Mesenchymal stem cell (in vitro differentiated cells and primary cell): ENCODE measurements at regions not wholly inside any gene's neighbourhood (a gene's known extent, or its start where the extent isn't known, plus 50 kb on each side); places are given as distances from the start of the nearest gene placed in this dataset.

Experiments used
- DNase-seq: peaks from one replicate; pipeline ENCODE4 v3.0.0-alpha.2; 2013
- H2AFZ ChIP-seq: one replicate; pipeline ENCODE4 v1.6.1; 2013; ENCODE audit warnings: low read depth, mild to moderate bottlenecking, control low read depth, inconsistent platforms, low read length, moderate library complexity
- H2AK5ac ChIP-seq: 2 replicates; pipeline ENCODE4 v1.6.1; 2013; ENCODE audit warnings: low read length, moderate library complexity, mild to moderate bottlenecking, inconsistent platforms; ENCODE audit not compliant: severe bottlenecking
- H2BK120ac ChIP-seq: one replicate; pipeline ENCODE4 v1.6.1; 2013; ENCODE audit warnings: low read depth, mild to moderate bottlenecking, inconsistent platforms, low read length, moderate library complexity
- H2BK12ac ChIP-seq, 2 experiments: one replicate each; pipeline ENCODE4 v1.6.1; 2013; ENCODE audit warnings: inconsistent platforms in 2 of 2, low read length in 2 of 2, mild to moderate bottlenecking in 2 of 2, moderate library complexity in 2 of 2, control low read depth in 1 of 2
- H2BK15ac ChIP-seq: one replicate; pipeline ENCODE4 v1.6.1; 2013; ENCODE audit warnings: mild to moderate bottlenecking, low read depth, inconsistent platforms; ENCODE audit not compliant: poor library complexity, severe bottlenecking
- H2BK5ac ChIP-seq: 2 replicates; pipeline ENCODE4 v1.6.1; 2013; ENCODE audit warnings: low read depth, mild to moderate bottlenecking, low read length, control low read depth, inconsistent platforms; ENCODE audit not compliant: poor library complexity, severe bottlenecking
- H3K14ac ChIP-seq, 2 experiments: one replicate each; pipeline ENCODE4 v1.6.1; 2013; ENCODE audit warnings: inconsistent platforms in 2 of 2, low read length in 2 of 2, control low read depth in 1 of 2, mild to moderate bottlenecking in 1 of 2, moderate library complexity in 1 of 2
- H3K18ac ChIP-seq, 2 experiments: one replicate each; pipeline ENCODE4 v1.6.1; 2013; ENCODE audit warnings: inconsistent platforms in 2 of 2, low read length in 2 of 2, control low read depth in 1 of 2, low read depth in 1 of 2, mild to moderate bottlenecking in 1 of 2
- H3K23ac ChIP-seq, 2 experiments: one replicate each; pipeline ENCODE4 v1.6.1; 2013; ENCODE audit warnings: inconsistent platforms in 2 of 2, low read length in 2 of 2, mild to moderate bottlenecking in 2 of 2, moderate library complexity in 2 of 2, control low read depth in 1 of 2
- H3K27ac ChIP-seq: 2 replicates; pipeline ENCODE4 v1.5.1; 2013; ENCODE audit warnings: mild to moderate bottlenecking, moderate library complexity, low read length, control low read depth, inconsistent platforms; ENCODE audit not compliant: poor library complexity, severe bottlenecking
- H3K27me3 ChIP-seq, 2 experiments: 2 replicates each; pipeline versions ENCODE4 v1.6.1 to v1.7.0; 2013; ENCODE audit warnings: low read length in 2 of 2, mild to moderate bottlenecking in 2 of 2, moderate library complexity in 2 of 2, control low read depth in 1 of 2, inconsistent platforms in 1 of 2; ENCODE audit not compliant: control insufficient read depth in 1 of 2, insufficient read depth in 1 of 2
- H3K36me3 ChIP-seq, 2 experiments: 2 replicates each; pipeline versions ENCODE4 v1.6.1 to v1.7.0; 2013; ENCODE audit warnings: low read length in 2 of 2, control low read depth in 1 of 2, inconsistent platforms in 1 of 2, low read depth in 1 of 2, mild to moderate bottlenecking in 1 of 2; ENCODE audit not compliant: insufficient read depth in 2 of 2, control insufficient read depth in 1 of 2
- H3K4ac ChIP-seq, 2 experiments: one replicate each; pipeline ENCODE4 v1.6.1; 2013; ENCODE audit warnings: inconsistent platforms in 2 of 2, low read length in 2 of 2, mild to moderate bottlenecking in 2 of 2, moderate library complexity in 2 of 2, control low read depth in 1 of 2, low read depth in 1 of 2
- H3K4me1 ChIP-seq: 2 replicates; pipeline ENCODE4 v1.6.1; 2013; ENCODE audit warnings: low read depth, low read length, control low read depth; ENCODE audit not compliant: control insufficient read depth, insufficient read depth
- H3K4me2 ChIP-seq: 2 replicates; pipeline ENCODE4 v1.6.1; 2013; ENCODE audit warnings: low read length, mild to moderate bottlenecking, inconsistent platforms; ENCODE audit not compliant: poor library complexity, severe bottlenecking
- H3K4me3 ChIP-seq, 2 experiments: 2 replicates each; pipeline versions ENCODE4 v1.5.1 to v1.7.0; 2013; ENCODE audit warnings: low read length in 2 of 2, mild to moderate bottlenecking in 2 of 2, control low read depth in 1 of 2, low read depth in 1 of 2; ENCODE audit not compliant: insufficient read depth in 1 of 2
- H3K79me1 ChIP-seq: replicated peaks from 2 replicates; pipeline ENCODE4 v1.6.1; 2013; ENCODE audit warnings: mild to moderate bottlenecking, control low read depth, low read length, inconsistent platforms; ENCODE audit not compliant: poor library complexity, severe bottlenecking
- H3K9ac ChIP-seq: 2 replicates; pipeline ENCODE4 v1.7.0; 2013; ENCODE audit warnings: mild to moderate bottlenecking, low read length, moderate library complexity
- H3K9me3 ChIP-seq: 2 replicates; pipeline ENCODE4 v1.7.0; 2013; ENCODE audit warnings: mild to moderate bottlenecking, low read length; ENCODE audit not compliant: control insufficient read depth
- H4K8ac ChIP-seq: one replicate; pipeline ENCODE4 v1.6.1; 2013; ENCODE audit warnings: inconsistent platforms, mild to moderate bottlenecking, low read length, moderate library complexity
- H4K91ac ChIP-seq: one replicate; pipeline ENCODE4 v1.6.1; 2013; ENCODE audit warnings: mild to moderate bottlenecking, low read length, inconsistent platforms
- WGBS: methylation state at CpG from one replicate; pipeline ENCODE4 v1.1.7; 2013; ENCODE audit warnings: mixed read lengths; 5-methylcytosine and 5-hydroxymethylcytosine counted together

GRCh38 chr13:57825066-57825465, 193.5 kb downstream of the PCDH17 start:
- no peak overlapping the region for H4K8ac ChIP-seq
- no peak overlapping the region for H3K4ac ChIP-seq
- H3K27ac ChIP-seq, result no peak overlapping the region
- no peak overlapping the region for H3K9ac ChIP-seq
- H3K23ac ChIP-seq, result no peak overlapping the region
- H3K36me3 ChIP-seq, result no peaks in the 10 kb centered on the region
- DNase-seq, result no peak
- no peak overlapping the region for H3K18ac ChIP-seq
- H3K79me1 ChIP-seq, result no peaks in the 10 kb centered on the region
- H2BK5ac ChIP-seq, result no peak overlapping the region
- peaks cover 14% of the 10 kb centered on the region for H3K9me3 ChIP-seq
- no peak overlapping the region for H3K4me2 ChIP-seq
- no peak overlapping the region for H2BK120ac ChIP-seq
- no peak overlapping the region for H2AFZ ChIP-seq
- no peaks in the 10 kb centered on the region for H3K4me1 ChIP-seq
- H2BK15ac ChIP-seq, result no peak overlapping the region
- no peak overlapping the region for H2AK5ac ChIP-seq
- no peak overlapping the region for H4K91ac ChIP-seq
- H2BK12ac ChIP-seq, result no peak overlapping the region
- no peaks in the 10 kb centered on the region for H3K27me3 ChIP-seq
- WGBS, result 100% methylated on average over 1 of the region's 2 CpGs
- H3K14ac ChIP-seq, result no peak overlapping the region
- H3K4me3 ChIP-seq, result no peak overlapping the region

GRCh38 chr13:57829496-57829895, 198.0 kb downstream of the PCDH17 start:
- no peak overlapping the region for H3K4ac ChIP-seq
- H2BK15ac ChIP-seq, result no peak overlapping the region
- H3K4me2 ChIP-seq, result no peak overlapping the region
- H3K36me3 ChIP-seq, result no peaks in the 10 kb centered on the region
- H3K9me3 ChIP-seq, result peaks cover 10% of the 10 kb centered on the region
- H3K4me1 ChIP-seq, result no peaks in the 10 kb centered on the region
- H3K9ac ChIP-seq, result no peak overlapping the region
- no peak overlapping the region for H3K18ac ChIP-seq
- no peak overlapping the region for H2BK5ac ChIP-seq
- H2BK120ac ChIP-seq, result no peak overlapping the region
- no peak for DNase-seq
- H3K79me1 ChIP-seq, result no peaks in the 10 kb centered on the region
- 95% methylated on average over 3 of the region's 3 CpGs for WGBS
- no peak overlapping the region for H2AK5ac ChIP-seq
- no peak overlapping the region for H4K8ac ChIP-seq
- no peak overlapping the region for H3K14ac ChIP-seq
- no peaks in the 10 kb centered on the region for H3K27me3 ChIP-seq
- H3K4me3 ChIP-seq, result no peak overlapping the region
- H3K23ac ChIP-seq, result no peak overlapping the region
- no peak overlapping the region for H3K27ac ChIP-seq
- H2BK12ac ChIP-seq, result no peak overlapping the region
- no peak overlapping the region for H4K91ac ChIP-seq
- no peak overlapping the region for H2AFZ ChIP-seq

- Histone ChIP-seq H2BK120ac (no peak overlapping the region), H3K4me2 (no peak overlapping the region), H3K36me3 (no peaks in the 10 kb centered on the region), H2AFZ (no peak overlapping the region), H3K18ac (no peak overlapping the region), H3K4me3 (no peak overlapping the region), H3K4ac (no peak overlapping the region), H3K27me3 (no peaks in the 10 kb centered on the region), H4K91ac (no peak overlapping the region), H3K9ac (no peak overlapping the region), H3K4me1 (no peaks in the 10 kb centered on the region), H2BK15ac (no peak overlapping the region), H4K8ac (no peak overlapping the region), H3K14ac (no peak overlapping the region), H2AK5ac (no peak overlapping the region), H2BK12ac (no peak overlapping the region), H3K9me3 (peaks cover 12% of the 10 kb centered on the region), H2BK5ac (no peak overlapping the region), H3K79me1 (no peaks in the 10 kb centered on the region), H3K27ac (no peak overlapping the region), H3K23ac (no peak overlapping the region)
- 90% methylated on average over 7 of the region's 8 CpGs for WGBS
- DNase-seq, result no peak
Measured at GRCh38 chr13:57832187-57832586, 200.6 kb downstream of the PCDH17 start.

DNA sequence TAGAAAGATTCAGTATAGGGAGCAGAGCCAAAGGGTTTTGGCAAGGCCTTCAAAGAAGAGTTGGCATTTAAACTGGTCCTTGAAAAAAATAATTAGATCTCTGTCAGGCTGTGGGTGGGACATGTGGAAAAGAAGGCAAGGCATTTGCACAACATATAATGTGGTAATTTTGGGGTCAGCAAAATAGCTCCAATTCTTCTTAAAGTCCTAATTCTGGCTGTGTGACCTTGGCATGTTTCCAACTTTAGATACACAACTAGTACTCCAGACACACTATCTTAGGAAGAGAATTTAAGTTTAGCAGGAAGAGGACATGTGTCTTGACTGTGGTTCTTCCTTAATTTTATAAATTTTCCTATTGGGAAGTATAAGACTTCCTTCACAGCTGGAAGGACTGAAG, 206.3 kb downstream of the PCDH17 start:
- H3K27me3 ChIP-seq, result no peaks in the 10 kb centered on the region
- no peak overlapping the region for H3K4ac ChIP-seq
- no peak overlapping the region for H2BK120ac ChIP-seq
- no peak overlapping the region for H3K4me2 ChIP-seq
- H2AK5ac ChIP-seq, result no peak overlapping the region
- H3K4me1 ChIP-seq, result no peaks in the 10 kb centered on the region
- no peak overlapping the region for H3K14ac ChIP-seq
- no peak overlapping the region for H4K8ac ChIP-seq
- no peaks in the 10 kb centered on the region for H3K79me1 ChIP-seq
- H3K9ac ChIP-seq, result no peak overlapping the region
- no peak overlapping the region for H2BK12ac ChIP-seq
- H4K91ac ChIP-seq, result no peak overlapping the region
- H2BK15ac ChIP-seq, result no peak overlapping the region
- H3K9me3 ChIP-seq, result peaks cover 7% of the 10 kb centered on the region
- no peak overlapping the region for H3K4me3 ChIP-seq
- H2BK5ac ChIP-seq, result no peak overlapping the region
- H3K27ac ChIP-seq, result no peak overlapping the region
- no peak overlapping the region for H2AFZ ChIP-seq
- H3K36me3 ChIP-seq, result no peaks in the 10 kb centered on the region
- no peak overlapping the region for H3K18ac ChIP-seq
- no peak overlapping the region for H3K23ac ChIP-seq
- DNase-seq, result no peak
